ENCODE measurements at regions not wholly inside any gene's neighbourhood (a gene's known extent, or its start where the extent isn't known, plus 50 kb on each side); places are given as distances from the start of the nearest gene placed in this dataset.

GRCh38 chr2:128464456-128464855 lies 145.8 kb upstream of the HS6ST1 start:
- TF ChIP-seq CTCF (IDR thresholded peaks at IDR 0.05) (no peak), POLR2A (IDR thresholded peaks at IDR 0.05) (no peak), POLR2AphosphoS5 (IDR thresholded peaks at IDR 0.05) (no peak)

Measured in prostate gland (tissue), 2 donors.